CD4-positive, alpha-beta memory T cell (primary cell): ENCODE measurements at regions not wholly inside any gene's neighbourhood (a gene's known extent, or its start where the extent isn't known, plus 50 kb on each side); places are given as distances from the start of the nearest gene placed in this dataset.
"Not testable (repeated sequence)": the region's sequence is repeated elsewhere in the genome, so short reads cannot be mapped to it uniquely, and the experiment has no call there.

Experiments
- CTCF ChIA-PET: fragments of 350-600 bp; sonication (Branson Sonifier 250); formaldehyde crosslinking; loops from one replicate; lab custom pipeline; 2021; ENCODE audit warnings: inconsistent platforms; ENCODE audit not compliant: partially characterized antibody; lab: Charles Lee
- POLR2A ChIA-PET: fragments of 350-600 bp; sonication (Branson Sonifier 250); formaldehyde crosslinking; loops from one replicate; lab custom pipeline; 2021; ENCODE audit not compliant: partially characterized antibody; lab: Charles Lee
- DNase-seq, 5 donors: peaks; one replicate each; pipeline versions ENCODE4 v3.0.0 to v3.0.0-alpha.2; 2020 to 2022; ENCODE audit warnings: mixed read lengths in 1 of 5
- H3K27ac ChIP-seq: one replicate; pipeline ENCODE4 v1.7.0; 2013; ENCODE audit warnings: low read depth, low read length
- H3K27me3 ChIP-seq: 2 replicates; pipeline ENCODE4 v1.7.0; 2013; ENCODE audit warnings: mild to moderate bottlenecking, low read length, moderate library complexity; ENCODE audit not compliant: insufficient read depth
- H3K36me3 ChIP-seq: 2 replicates; pipeline ENCODE4 v1.7.0; 2013; ENCODE audit warnings: mild to moderate bottlenecking, low read length, moderate library complexity; ENCODE audit not compliant: insufficient read depth
- H3K4me1 ChIP-seq: 2 replicates; pipeline ENCODE4 v1.7.0; 2013; ENCODE audit warnings: mild to moderate bottlenecking, low read length, moderate library complexity; ENCODE audit not compliant: insufficient read depth
- H3K4me3 ChIP-seq, 2 donors: one replicate each; pipeline ENCODE4 v1.7.0; 2013; ENCODE audit warnings: low read length in 2 of 2, mild to moderate bottlenecking in 1 of 2
- H3K9me3 ChIP-seq, 2 donors: one replicate each; pipeline ENCODE4 v1.7.0; 2013; ENCODE audit warnings: low read length in 2 of 2, control low read depth in 1 of 2; ENCODE audit not compliant: control insufficient read depth in 1 of 2
- H3K27ac Mint-ChIP-seq, 7 donors: one replicate each; pipeline ENCODE4 v1.8.0; 2020 to 2021; ENCODE audit warnings: mixed read lengths in 7 of 7, mild to moderate bottlenecking in 6 of 7, inconsistent platforms in 3 of 7, moderate library complexity in 3 of 7
- H3K27me3 Mint-ChIP-seq, 2 donors: one replicate each; pipeline ENCODE4 v1.8.0; 2020 to 2021; ENCODE audit warnings: mixed read lengths in 2 of 2
- H3K36me3 Mint-ChIP-seq, 2 donors: one replicate each; pipeline ENCODE4 v1.8.0; 2020 to 2021; ENCODE audit warnings: mixed read lengths in 2 of 2, inconsistent platforms in 1 of 2, mild to moderate bottlenecking in 1 of 2
- H3K4me1 Mint-ChIP-seq, 4 donors: one replicate each; pipeline ENCODE4 v1.8.0; 2020 to 2021; ENCODE audit warnings: mixed read lengths in 4 of 4, mild to moderate bottlenecking in 1 of 4
- H3K4me3 Mint-ChIP-seq, 8 donors: one replicate each; pipeline ENCODE4 v1.8.0; 2020 to 2021; ENCODE audit warnings: mixed read lengths in 8 of 8, mild to moderate bottlenecking in 7 of 8, moderate library complexity in 6 of 8, inconsistent platforms in 3 of 8
- H3K9me3 Mint-ChIP-seq, 8 donors: one replicate each; pipeline ENCODE4 v1.8.0; 2020 to 2021; ENCODE audit warnings: mixed read lengths in 8 of 8, mild to moderate bottlenecking in 5 of 8, inconsistent platforms in 3 of 8, moderate library complexity in 1 of 8
- intact Hi-C: fragments of 100-400 bp; cut with micrococcal nuclease; formaldehyde crosslinking; loops from one replicate; pipeline ENCODE4 v1.15.1; 2023

- peaks cover 4 to 24% (median 10%) of the 10 kb centered on the region in 8 donors for H3K9me3 Mint-ChIP-seq
- DNase-seq, H3K36me3 Mint-ChIP-seq, H3K27ac Mint-ChIP-seq, H3K4me3 Mint-ChIP-seq, H3K36me3 ChIP-seq, H3K27me3 ChIP-seq, H3K4me1 ChIP-seq, H3K4me1 Mint-ChIP-seq, CTCF ChIA-PET, H3K4me3 ChIP-seq, H3K27ac ChIP-seq, H3K27me3 Mint-ChIP-seq, H3K9me3 ChIP-seq, POLR2A ChIA-PET: not testable (repeated sequence)
- intact Hi-C loops = loop anchor here (5.0 kb wide), 1 partner anchor 686 kb away; no protein-coding TSS in a partner anchor
Observed at GRCh38 chr3:80608072-80608471, 840.3 kb upstream of the ROBO1 start.

GRCh38 chr3:80606073-80606472, 838.3 kb upstream of the ROBO1 start:
- CTCF ChIA-PET = no interaction called here
- POLR2A ChIA-PET = no interaction called here
- H3K27ac ChIP-seq = no peak overlapping the region

GRCh38 chr3:80601479-80601878, 833.7 kb upstream of the ROBO1 start:
- H3K27ac Mint-ChIP-seq = no peak overlapping the region
- CTCF ChIA-PET = no interaction called here
- H3K27me3 Mint-ChIP-seq = no peaks in the 10 kb centered on the region
- intact Hi-C loops = no loop called here
- H3K9me3 ChIP-seq = no peaks in the 10 kb centered on the region
- H3K9me3 Mint-ChIP-seq = peaks cover 6 to 33% (median 18%) of the 10 kb centered on the region in 8 donors
- no peak overlapping the region for H3K27ac ChIP-seq
- no peak overlapping the region for H3K4me3 Mint-ChIP-seq
- H3K36me3 ChIP-seq = no peaks in the 10 kb centered on the region
- no peaks in the 10 kb centered on the region for H3K4me1 Mint-ChIP-seq
- H3K27me3 ChIP-seq = no peaks in the 10 kb centered on the region
- H3K4me3 ChIP-seq = no peak overlapping the region
- no peaks in the 10 kb centered on the region for H3K4me1 ChIP-seq
- no peak for DNase-seq
- H3K36me3 Mint-ChIP-seq = no peaks in the 10 kb centered on the region
- POLR2A ChIA-PET = no interaction called here

More at GRCh38 chr3:80606073-80606472, 838.3 kb upstream of the ROBO1 start:
- intact Hi-C loops = loop anchor here (5.0 kb wide), 1 partner anchor 684 kb away; no protein-coding TSS in a partner anchor
- Mint-ChIP-seq H3K9me3 (peaks cover 0 to 22% (median 11%) of the 10 kb centered on the region in 8 donors), H3K4me3 (no peak overlapping the region), H3K4me1 (no peaks in the 10 kb centered on the region), H3K27ac (no peak overlapping the region), H3K36me3 (no peaks in the 10 kb centered on the region), H3K27me3 (no peaks in the 10 kb centered on the region)
- Histone ChIP-seq H3K36me3 (no peaks in the 10 kb centered on the region), H3K9me3 (no peaks in the 10 kb centered on the region), H3K27me3 (no peaks in the 10 kb centered on the region), H3K4me3 (no peak overlapping the region), H3K4me1 (no peaks in the 10 kb centered on the region)
- no peak for DNase-seq

GRCh38 chr3:80592792-80593191, 825.0 kb upstream of the ROBO1 start:
- Histone ChIP-seq H3K4me1 (no peaks in the 10 kb centered on the region), H3K9me3 (no peaks in the 10 kb centered on the region), H3K27me3 (no peaks in the 10 kb centered on the region), H3K4me3 (no peak overlapping the region), H3K27ac (no peak overlapping the region), H3K36me3 (no peaks in the 10 kb centered on the region)
- Mint-ChIP-seq H3K27ac (no peak overlapping the region), H3K36me3 (no peaks in the 10 kb centered on the region), H3K4me1 (no peaks in the 10 kb centered on the region), H3K27me3 (no peaks in the 10 kb centered on the region), H3K4me3 (no peak overlapping the region), H3K9me3 (peaks cover under 1 to 17% (median 12%) of the 10 kb centered on the region in 8 donors)
- DNase-seq = no peak
- ChIA-PET POLR2A (no interaction called here), CTCF (no interaction called here)
- intact Hi-C loops = no loop called here

- H3K4me1 Mint-ChIP-seq = no peaks in the 10 kb centered on the region
- Histone ChIP-seq H3K4me1 (no peaks in the 10 kb centered on the region), H3K9me3 (no peaks in the 10 kb centered on the region), H3K27ac (no peak overlapping the region), H3K36me3 (no peaks in the 10 kb centered on the region), H3K27me3 (no peaks in the 10 kb centered on the region), H3K4me3 (no peak overlapping the region)
- no peaks in the 10 kb centered on the region for H3K36me3 Mint-ChIP-seq
- no peaks in the 10 kb centered on the region for H3K27me3 Mint-ChIP-seq
- intact Hi-C loops = no loop called here
- DNase-seq = no peak
- no peak overlapping the region for H3K4me3 Mint-ChIP-seq
- peaks cover 0 to 9% (median 0%) of the 10 kb centered on the region in 8 donors for H3K9me3 Mint-ChIP-seq
- POLR2A ChIA-PET = no interaction called here
- CTCF ChIA-PET = no interaction called here
- H3K27ac Mint-ChIP-seq = no peak overlapping the region
Observed at GRCh38 chr3:80586338-80586737, 818.5 kb upstream of the ROBO1 start.

GRCh38 chr3:80580146-80580545, 812.3 kb upstream of the ROBO1 start:
- no peak for DNase-seq
- H3K36me3 Mint-ChIP-seq = no peaks in the 10 kb centered on the region
- Histone ChIP-seq H3K4me1 (no peaks in the 10 kb centered on the region), H3K36me3 (no peaks in the 10 kb centered on the region), H3K4me3 (no peak overlapping the region), H3K27ac (no peak overlapping the region), H3K9me3 (no peaks in the 10 kb centered on the region), H3K27me3 (no peaks in the 10 kb centered on the region)
- intact Hi-C loops = no loop called here
- ChIA-PET POLR2A (no interaction called here), CTCF (no interaction called here)
- H3K9me3 Mint-ChIP-seq = peaks cover 2 to 27% (median 7%) of the 10 kb centered on the region in 8 donors
- H3K27me3 Mint-ChIP-seq = no peaks in the 10 kb centered on the region
- H3K27ac Mint-ChIP-seq = no peak overlapping the region
- H3K4me3 Mint-ChIP-seq = no peak overlapping the region
- no peaks in the 10 kb centered on the region for H3K4me1 Mint-ChIP-seq

- intact Hi-C loops = no loop called here
- H3K9me3 Mint-ChIP-seq = peaks cover 0 to 15% (median 8%) of the 10 kb centered on the region in 8 donors
- DNase-seq = no peak
- no peaks in the 10 kb centered on the region for H3K36me3 Mint-ChIP-seq
- no peak overlapping the region for H3K27ac Mint-ChIP-seq
- POLR2A ChIA-PET = no interaction called here
- H3K4me3 Mint-ChIP-seq = no peak overlapping the region
- Histone ChIP-seq H3K27ac (no peak overlapping the region), H3K27me3 (no peaks in the 10 kb centered on the region), H3K36me3 (no peaks in the 10 kb centered on the region), H3K4me1 (no peaks in the 10 kb centered on the region), H3K4me3 (no peak overlapping the region), H3K9me3 (no peaks in the 10 kb centered on the region)
- H3K4me1 Mint-ChIP-seq = no peaks in the 10 kb centered on the region
- CTCF ChIA-PET = no interaction called here
- no peaks in the 10 kb centered on the region for H3K27me3 Mint-ChIP-seq
Observed at GRCh38 chr3:80564391-80564790, 796.6 kb upstream of the ROBO1 start.

- intact Hi-C loops = no loop called here
- Mint-ChIP-seq H3K36me3 (no peaks in the 10 kb centered on the region), H3K9me3 (peaks cover 0 to 17% (median 10%) of the 10 kb centered on the region in 8 donors), H3K27me3 (no peaks in the 10 kb centered on the region), H3K4me3 (no peak overlapping the region), H3K27ac (no peak overlapping the region), H3K4me1 (no peaks in the 10 kb centered on the region)
- Histone ChIP-seq H3K4me1 (no peaks in the 10 kb centered on the region), H3K9me3 (no peaks in the 10 kb centered on the region), H3K36me3 (no peaks in the 10 kb centered on the region), H3K27ac (no peak overlapping the region), H3K27me3 (no peaks in the 10 kb centered on the region), H3K4me3 (no peak overlapping the region)
- no peak for DNase-seq
- ChIA-PET CTCF (no interaction called here), POLR2A (no interaction called here)
Observed at GRCh38 chr3:80559701-80560100, 791.9 kb upstream of the ROBO1 start.
